ENCODE measurements at regions not wholly inside any gene's neighbourhood (a gene's known extent, or its start where the extent isn't known, plus 50 kb on each side); places are given as distances from the start of the nearest gene placed in this dataset.

DNA sequence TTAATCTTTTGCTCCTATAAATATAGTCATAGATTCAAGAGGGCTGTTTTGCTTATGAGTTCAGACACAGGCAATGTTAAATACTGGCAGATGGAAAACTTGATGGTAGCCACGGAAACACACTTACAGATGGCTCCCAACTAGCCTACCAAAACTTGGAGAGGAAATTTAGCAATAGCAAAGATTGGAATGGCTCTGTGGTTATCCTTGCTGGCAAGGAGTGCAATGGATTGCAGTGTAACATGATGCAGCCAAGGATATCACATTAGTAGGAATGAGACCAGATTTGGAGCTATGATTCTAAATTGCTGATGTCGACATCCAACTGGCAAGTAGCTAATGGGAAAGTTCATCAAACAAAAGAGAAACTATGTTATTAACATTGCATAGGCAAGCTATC is 791.0 kb upstream of the DIAPH2 start:
- TF ChIP-seq, protein P1, sequence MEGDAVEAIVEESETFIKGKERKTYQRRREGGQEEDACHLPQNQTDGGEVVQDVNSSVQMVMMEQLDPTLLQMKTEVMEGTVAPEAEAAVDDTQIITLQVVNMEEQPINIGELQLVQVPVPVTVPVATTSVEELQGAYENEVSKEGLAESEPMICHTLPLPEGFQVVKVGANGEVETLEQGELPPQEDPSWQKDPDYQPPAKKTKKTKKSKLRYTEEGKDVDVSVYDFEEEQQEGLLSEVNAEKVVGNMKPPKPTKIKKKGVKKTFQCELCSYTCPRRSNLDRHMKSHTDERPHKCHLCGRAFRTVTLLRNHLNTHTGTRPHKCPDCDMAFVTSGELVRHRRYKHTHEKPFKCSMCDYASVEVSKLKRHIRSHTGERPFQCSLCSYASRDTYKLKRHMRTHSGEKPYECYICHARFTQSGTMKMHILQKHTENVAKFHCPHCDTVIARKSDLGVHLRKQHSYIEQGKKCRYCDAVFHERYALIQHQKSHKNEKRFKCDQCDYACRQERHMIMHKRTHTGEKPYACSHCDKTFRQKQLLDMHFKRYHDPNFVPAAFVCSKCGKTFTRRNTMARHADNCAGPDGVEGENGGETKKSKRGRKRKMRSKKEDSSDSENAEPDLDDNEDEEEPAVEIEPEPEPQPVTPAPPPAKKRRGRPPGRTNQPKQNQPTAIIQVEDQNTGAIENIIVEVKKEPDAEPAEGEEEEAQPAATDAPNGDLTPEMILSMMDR (IDR thresholded peaks at IDR 0.05; ENCODE audit: unreplicated experiment in 3 of 3): no peak
- Mint-ChIP-seq H3K4me3 (no peak overlapping the region), H3K27me3 (ENCODE audit: low read depth) (no peaks in the 10 kb centered on the region), H3K27ac (no peak overlapping the region), H3K4me1 (no peaks in the 10 kb centered on the region), H3K36me3 (ENCODE audit: low read depth) (no peaks in the 10 kb centered on the region), H3K9me3 (no peaks in the 10 kb centered on the region)

DNA sequence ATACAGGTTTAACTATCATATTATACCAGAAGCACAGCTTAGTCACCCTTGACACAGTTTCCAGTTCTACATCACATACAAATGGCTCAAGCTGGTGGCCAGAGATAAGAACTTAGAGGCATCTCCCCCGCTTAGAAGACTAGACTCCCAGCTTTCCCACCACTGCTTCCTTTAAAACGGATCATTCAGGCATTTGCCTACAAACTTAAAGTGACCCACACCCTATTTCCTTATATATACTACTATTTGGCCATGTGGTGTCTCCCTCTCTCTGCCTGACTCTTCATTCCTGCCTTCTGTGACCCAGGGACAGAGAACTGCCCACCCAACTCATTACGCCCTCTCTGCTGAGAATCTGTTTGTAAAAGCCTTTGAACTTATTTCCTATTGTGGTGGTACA is 781.2 kb upstream of the DIAPH2 start:
- Mint-ChIP-seq H3K4me1 (no peaks in the 10 kb centered on the region), H3K27me3 (ENCODE audit: low read depth) (no peaks in the 10 kb centered on the region), H3K4me3 (no peak overlapping the region), H3K36me3 (ENCODE audit: low read depth) (no peaks in the 10 kb centered on the region), H3K27ac (no peak overlapping the region), H3K9me3 (no peaks in the 10 kb centered on the region)
- TF ChIP-seq, protein P1 (IDR thresholded peaks at IDR 0.05; ENCODE audit: unreplicated experiment in 3 of 3): no peak

DNA sequence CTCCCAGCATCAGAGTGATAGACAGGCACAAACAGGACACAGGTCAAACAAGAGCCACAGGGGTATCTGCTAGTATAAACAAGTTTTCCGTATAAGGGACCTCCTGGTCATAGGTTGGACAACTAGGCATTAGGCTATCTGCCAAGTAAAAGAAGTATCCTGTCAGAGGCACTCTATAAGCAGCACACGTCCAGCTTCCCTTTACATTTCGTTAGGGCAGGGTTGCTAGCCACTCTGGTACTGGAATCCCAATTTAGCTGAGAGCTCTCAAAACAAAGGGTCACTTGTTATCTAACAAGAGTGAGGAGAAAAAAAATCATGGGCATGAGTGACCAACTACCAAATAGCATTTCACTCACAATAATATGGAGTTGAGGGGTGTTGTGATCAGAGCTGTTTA is 780.7 kb upstream of the DIAPH2 start:
- H3K27ac Mint-ChIP-seq: no peak overlapping the region
- H3K9me3 Mint-ChIP-seq: no peaks in the 10 kb centered on the region
- no peak overlapping the region for H3K4me3 Mint-ChIP-seq
- TF ChIP-seq, protein P1 (IDR thresholded peaks at IDR 0.05; ENCODE audit: unreplicated experiment in 3 of 3): no peak
- H3K4me1 Mint-ChIP-seq: no peaks in the 10 kb centered on the region
- no peaks in the 10 kb centered on the region for H3K27me3 Mint-ChIP-seq (ENCODE audit: low read depth)
- no peaks in the 10 kb centered on the region for H3K36me3 Mint-ChIP-seq (ENCODE audit: low read depth)

DNA sequence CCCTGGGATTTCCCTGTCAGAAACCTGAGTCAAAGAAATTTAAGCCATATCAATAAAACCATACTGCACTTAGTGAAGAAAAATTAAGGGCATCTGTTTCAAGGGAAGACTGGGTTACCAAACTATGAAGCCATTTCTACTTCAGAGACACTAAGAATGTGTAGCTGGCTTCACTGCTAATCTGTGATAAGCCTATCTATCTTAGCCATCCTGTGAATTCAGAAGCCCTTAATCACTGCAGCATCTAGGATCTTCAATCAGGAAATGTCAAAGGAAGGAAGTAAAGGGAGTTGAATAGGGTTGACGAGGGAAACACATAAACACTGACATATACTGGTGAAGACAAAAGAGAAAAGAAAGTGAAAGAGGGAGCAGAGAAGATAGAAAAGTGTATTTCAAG is 777.6 kb upstream of the DIAPH2 start:
- Mint-ChIP-seq H3K9me3 (no peaks in the 10 kb centered on the region), H3K4me1 (no peaks in the 10 kb centered on the region), H3K36me3 (ENCODE audit: low read depth) (no peaks in the 10 kb centered on the region), H3K4me3 (no peak overlapping the region), H3K27me3 (ENCODE audit: low read depth) (no peaks in the 10 kb centered on the region), H3K27ac (no peak overlapping the region)
- TF ChIP-seq, protein P1 (IDR thresholded peaks at IDR 0.05; ENCODE audit: unreplicated experiment in 3 of 3): no peak

DNA sequence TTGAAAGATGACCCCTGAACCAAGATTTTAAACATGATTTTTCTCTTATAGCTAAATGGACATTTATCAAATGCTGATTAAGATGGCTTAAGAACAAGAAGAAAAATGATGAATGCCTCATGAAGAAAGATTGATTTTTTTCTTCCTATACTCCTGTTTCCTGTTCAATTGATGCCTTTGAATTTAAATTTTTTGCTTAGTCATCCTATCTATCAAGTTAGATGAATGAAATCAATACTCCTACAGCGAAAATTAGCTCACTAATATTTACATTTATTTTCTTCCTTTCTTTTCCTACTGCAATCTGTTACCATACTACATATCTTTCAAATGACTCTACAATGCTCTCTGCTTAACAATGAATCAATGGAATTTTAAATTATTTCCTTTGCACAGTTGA is 773.6 kb upstream of the DIAPH2 start:
- no peaks in the 10 kb centered on the region for H3K9me3 Mint-ChIP-seq
- H3K36me3 Mint-ChIP-seq (ENCODE audit: low read depth): no peaks in the 10 kb centered on the region
- no peak overlapping the region for H3K4me3 Mint-ChIP-seq
- no peak overlapping the region for H3K27ac Mint-ChIP-seq
- TF ChIP-seq, protein P1 (IDR thresholded peaks at IDR 0.05; ENCODE audit: unreplicated experiment in 3 of 3): no peak
- H3K4me1 Mint-ChIP-seq: no peaks in the 10 kb centered on the region
- no peaks in the 10 kb centered on the region for H3K27me3 Mint-ChIP-seq (ENCODE audit: low read depth)

DNA sequence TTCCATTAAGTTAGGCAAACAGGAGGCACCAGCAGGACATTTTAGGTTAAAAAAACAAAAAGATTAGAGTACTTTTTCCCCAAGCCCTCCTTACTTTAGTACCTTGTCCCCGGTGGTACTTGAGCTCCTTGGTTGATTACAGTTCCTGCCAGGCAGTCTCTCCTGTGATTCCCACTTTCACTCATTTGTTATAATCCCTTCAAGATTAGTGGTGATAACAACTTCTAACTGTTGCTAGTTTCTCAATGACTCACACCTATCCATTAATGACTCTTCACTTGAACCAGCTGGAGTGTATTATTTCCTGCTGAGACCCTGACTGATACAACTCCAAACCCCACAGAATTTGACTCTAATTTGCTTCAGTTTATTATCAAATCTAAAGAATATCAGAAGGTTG is 765.0 kb upstream of the DIAPH2 start:
- no peak overlapping the region for H3K4me3 Mint-ChIP-seq
- no peaks in the 10 kb centered on the region for H3K27me3 Mint-ChIP-seq (ENCODE audit: low read depth)
- H3K9me3 Mint-ChIP-seq: no peaks in the 10 kb centered on the region
- TF ChIP-seq, protein P1 (IDR thresholded peaks at IDR 0.05; ENCODE audit: unreplicated experiment in 3 of 3): no peak
- H3K36me3 Mint-ChIP-seq (ENCODE audit: low read depth): no peaks in the 10 kb centered on the region
- H3K4me1 Mint-ChIP-seq: no peaks in the 10 kb centered on the region
- no peak overlapping the region for H3K27ac Mint-ChIP-seq

Data from nephron (organoid).